ENCODE measurements at regions not wholly inside any gene's neighbourhood (a gene's known extent, or its start where the extent isn't known, plus 50 kb on each side); places are given as distances from the start of the nearest gene placed in this dataset.

GRCh38 chr9:99366621-99367020, 144.5 kb downstream of the SEC61B start:
- DNase-seq, result no peak

- DNase-seq, result no peak
Observed at GRCh38 chr9:99368341-99369326, 146.6 kb downstream of the SEC61B start.

DNA sequence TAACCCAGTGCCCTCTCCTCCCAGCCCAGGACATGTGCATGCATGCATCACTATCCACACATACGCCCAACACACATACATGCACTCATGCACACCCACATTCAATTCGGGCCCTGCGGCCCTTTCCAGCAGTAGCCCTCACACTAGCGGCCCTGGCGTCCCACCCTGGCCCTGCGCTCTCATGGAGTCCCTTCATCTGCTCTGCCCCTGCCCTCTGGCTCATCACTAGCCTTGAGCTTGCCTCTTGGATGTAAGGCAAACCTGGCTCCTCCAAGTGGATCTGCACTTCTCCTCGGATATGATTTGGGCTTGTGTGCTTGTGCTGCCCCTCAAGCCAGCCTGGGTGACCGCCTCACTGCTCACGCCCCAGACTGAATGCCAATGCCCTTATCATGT, 147.2 kb downstream of the SEC61B start:
- DNase-seq, result no peak

GRCh38 chr9:99370376-99370775, 148.3 kb downstream of the SEC61B start:
- DNase-seq, result no peak

DNA sequence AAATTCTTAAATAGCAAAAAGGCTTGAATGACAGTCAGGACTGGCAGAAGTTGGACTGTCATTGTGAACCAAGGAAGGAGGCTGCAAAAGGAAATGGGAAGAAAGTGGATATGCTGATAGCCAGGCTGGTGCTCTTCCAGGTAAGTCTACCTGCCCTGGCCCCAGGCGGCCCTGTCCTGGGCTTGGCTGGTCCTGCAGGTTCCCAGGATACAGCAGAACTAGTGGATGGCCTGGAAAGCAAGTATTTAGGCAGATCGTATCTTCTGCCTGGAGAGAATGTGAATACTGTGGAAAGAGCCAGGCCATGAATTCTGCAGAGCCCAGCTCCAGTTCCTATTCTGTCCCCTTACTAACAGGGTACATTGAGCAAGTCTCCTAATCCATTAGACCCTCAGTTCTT, 149.3 kb downstream of the SEC61B start:
- DNase-seq, result no peak

GRCh38 chr9:99373912-99374311, 151.8 kb downstream of the SEC61B start:
- DNase-seq, result no peak

DNA sequence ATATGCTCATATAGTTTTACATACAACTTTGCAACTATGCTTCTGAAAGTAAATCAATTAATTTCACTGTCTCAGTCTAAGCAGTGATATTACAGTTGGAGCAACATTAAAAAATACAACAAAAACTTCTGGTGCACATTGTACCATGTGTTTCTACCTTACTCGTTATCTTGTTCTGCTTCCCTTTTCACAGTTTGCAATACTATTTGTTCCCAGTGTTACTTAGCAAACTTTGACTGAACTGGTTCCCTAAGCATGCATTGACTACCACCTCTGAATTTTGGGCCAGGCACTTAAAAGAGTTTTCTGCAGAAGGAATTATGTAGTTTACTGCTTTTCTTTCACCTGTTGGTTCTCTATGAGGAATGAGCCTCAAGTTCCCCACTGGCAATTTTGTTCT, 152.7 kb downstream of the SEC61B start:
- DNase-seq, result no peak

DNA sequence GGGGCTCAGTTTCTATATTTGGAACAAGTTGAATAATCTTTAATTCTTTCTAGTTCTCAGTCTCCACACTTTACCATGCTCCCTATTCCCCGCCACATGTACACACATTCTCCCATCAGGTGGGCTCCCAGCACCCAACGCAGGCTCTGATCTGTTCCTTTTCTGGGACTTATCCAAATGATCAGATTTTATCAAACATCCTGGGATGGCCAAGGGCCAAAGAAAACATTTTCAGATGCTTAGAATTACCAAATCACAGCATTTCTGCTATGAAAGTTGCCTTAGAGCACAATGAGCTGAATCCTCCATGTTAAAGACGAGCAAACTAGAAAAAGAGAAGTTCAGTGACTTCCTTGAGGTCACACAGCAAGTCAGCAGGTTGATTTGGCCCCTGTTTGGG, 153.4 kb downstream of the SEC61B start:
- no peak for DNase-seq

- DNase-seq, result no peak
Observed at GRCh38 chr9:99377790-99378775, 156.0 kb downstream of the SEC61B start.

DNA sequence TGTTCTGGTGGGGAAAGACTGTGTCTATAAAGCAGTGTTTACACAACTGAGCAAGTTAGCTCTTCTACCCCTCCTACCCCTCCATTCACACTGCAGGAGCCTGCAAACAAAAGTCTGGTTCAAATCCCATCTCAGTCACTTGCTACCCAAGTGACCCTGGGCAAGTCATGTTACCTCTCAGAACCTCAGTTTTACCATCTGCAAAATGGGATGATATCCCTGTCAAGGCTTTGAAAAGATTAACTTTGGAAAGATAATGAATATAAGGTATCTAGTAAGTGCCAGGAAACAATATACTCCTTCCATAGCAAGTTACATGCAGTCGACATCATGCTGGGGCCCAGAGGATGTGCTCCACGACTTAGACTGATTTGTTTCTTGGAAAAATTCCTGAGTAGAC, 161.5 kb downstream of the SEC61B start:
- no peak for DNase-seq

GRCh38 chr9:99385215-99385614, 163.1 kb downstream of the SEC61B start:
- DNase-seq, result no peak

- DNase-seq, result no peak
Observed at GRCh38 chr9:99385814-99386279, 163.8 kb downstream of the SEC61B start.

GRCh38 chr9:99387431-99387830, 165.3 kb downstream of the SEC61B start:
- no peak for DNase-seq

- DNase-seq, result no peak
Observed at GRCh38 chr9:99389087-99390033, 167.3 kb downstream of the SEC61B start.

- no peak for DNase-seq
Observed at GRCh38 chr9:99391937-99392594, 170.0 kb downstream of the SEC61B start.

DNA sequence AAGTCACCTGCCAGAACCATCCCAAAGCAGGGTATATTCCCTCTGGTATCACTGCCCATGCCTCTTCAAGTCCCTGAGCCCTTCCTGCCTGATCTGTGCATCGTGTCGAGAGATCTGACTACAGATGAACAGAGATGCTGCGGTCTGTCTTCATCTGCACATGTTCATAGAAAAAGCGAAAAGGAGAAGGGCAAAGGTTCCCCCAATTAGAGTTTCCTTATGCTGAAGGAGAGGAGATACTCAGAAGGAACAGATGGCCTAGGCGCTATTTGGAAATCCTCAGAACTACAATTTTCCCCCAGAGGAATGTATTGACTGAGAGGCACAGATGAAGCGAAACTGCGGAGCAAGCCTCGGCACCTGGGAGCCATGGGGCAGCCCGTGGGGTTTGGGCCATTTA, 170.9 kb downstream of the SEC61B start:
- no peak for DNase-seq

GRCh38 chr9:99393993-99394392, 171.9 kb downstream of the SEC61B start:
- DNase-seq, result no peak

DNA sequence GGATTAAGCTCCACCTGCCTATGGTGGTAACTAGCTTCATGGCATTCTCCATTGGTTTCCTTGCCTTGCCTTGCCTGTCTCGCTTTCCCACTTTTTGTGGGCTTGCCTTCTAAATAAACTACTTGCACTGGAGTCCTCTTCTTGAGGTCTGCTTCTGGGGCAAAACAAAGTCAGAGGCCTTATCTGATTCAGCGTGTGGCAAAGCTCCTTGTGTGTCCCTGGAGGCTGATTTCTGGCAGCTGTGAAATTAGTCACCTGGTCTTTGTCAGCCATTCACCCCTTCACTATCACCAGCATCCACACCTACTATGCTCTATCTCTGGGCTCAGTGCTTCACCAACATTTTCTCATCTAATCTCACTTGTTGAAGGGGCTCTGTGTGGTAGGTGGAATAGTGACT, 176.2 kb downstream of the SEC61B start:
- DNase-seq, result no peak

GRCh38 chr9:99399474-99399873, 177.4 kb downstream of the SEC61B start:
- no peak for DNase-seq

DNA sequence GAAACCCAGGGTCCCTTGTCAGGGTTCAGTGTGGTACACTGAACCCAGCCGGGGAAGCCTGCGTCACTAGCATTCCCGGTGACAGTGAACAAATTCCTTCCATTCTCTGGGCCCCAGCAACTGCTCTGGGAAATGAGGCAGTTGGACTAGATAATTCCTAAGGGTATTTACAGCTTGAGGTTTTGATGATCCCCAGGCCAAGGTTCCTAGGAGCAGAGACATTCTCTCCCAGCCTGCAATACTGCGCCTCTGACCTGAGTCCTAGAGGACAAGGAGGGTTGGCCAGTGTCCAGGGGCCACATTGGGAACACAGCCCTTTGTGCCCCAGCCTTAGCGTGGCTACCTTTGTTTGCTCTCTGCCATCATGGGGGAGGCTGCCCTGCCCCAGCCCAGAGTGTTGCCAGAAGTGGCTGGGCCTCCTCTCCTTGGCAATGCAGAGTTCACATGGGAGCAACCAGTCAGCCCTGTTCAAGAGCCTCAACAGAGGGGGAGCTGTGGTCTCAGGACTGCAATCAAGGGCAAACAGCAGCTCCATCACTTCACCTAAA, 178.2 kb downstream of the SEC61B start:
- DNase-seq, result no peak

Measured in CD4-positive, alpha-beta T cell treated with Interleukin-4 for 1 hour (primary cell).